Activated CD4-positive, alpha-beta T cell treated with anti-CD3 and anti-CD28 coated beads, Interleukin-2, amount 50 U/mL, for 24 hours (primary cell): ENCODE measurements at regions not wholly inside any gene's neighbourhood (a gene's known extent, or its start where the extent isn't known, plus 50 kb on each side); places are given as distances from the start of the nearest gene placed in this dataset.
"Not testable (repeated sequence)": the region's sequence is repeated elsewhere in the genome, so short reads cannot be mapped to it uniquely, and the experiment has no call there.

Experiments
- DNase-seq, 2 donors: peaks; one replicate each; pipeline ENCODE4 v3.0.0-alpha.2; 2020; ENCODE audit warnings: low read depth in 1 of 2, low spot score in 1 of 2

DNA sequence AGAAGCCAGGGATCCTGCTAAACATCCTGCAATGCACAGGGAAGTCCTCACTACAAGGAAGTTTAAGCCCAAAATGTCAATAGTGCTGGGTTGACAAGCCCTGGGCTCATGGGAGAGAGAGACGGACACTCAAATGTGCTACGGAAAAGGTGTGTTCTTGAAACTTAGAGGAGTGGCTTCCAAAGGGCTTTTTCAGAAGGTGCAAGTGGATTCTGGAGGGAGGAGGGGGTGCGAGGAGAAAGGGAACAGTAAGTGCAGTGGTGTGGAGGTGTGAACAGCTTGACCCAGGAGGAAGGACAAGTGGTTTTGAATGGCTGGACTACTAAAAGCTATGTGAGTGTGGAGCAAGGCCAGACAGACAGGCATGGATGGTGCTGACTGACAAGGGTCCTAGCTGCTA is 50.4 kb upstream of the CECR2 start:
- no peak for DNase-seq

DNA sequence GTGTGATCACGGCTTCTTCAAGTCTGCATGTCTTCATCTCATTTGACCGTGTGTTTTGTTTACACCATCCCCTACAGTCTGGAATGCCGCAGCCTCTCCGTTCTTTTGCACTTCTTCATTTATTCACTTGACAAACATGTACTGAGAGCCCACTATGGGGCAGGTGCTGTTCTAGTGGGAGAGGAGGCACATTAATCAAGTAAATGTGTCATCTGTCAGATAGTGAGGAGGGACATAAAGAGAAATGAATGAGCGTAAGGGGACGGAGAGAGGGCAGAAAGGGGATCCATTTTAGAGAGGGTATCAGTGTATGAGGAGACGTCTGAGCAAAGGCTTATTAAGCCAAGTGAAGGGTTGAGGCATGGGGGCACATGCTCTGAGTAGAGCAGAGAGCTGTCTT is 54.0 kb upstream of the CECR2 start:
- DNase-seq = no peak

DNA sequence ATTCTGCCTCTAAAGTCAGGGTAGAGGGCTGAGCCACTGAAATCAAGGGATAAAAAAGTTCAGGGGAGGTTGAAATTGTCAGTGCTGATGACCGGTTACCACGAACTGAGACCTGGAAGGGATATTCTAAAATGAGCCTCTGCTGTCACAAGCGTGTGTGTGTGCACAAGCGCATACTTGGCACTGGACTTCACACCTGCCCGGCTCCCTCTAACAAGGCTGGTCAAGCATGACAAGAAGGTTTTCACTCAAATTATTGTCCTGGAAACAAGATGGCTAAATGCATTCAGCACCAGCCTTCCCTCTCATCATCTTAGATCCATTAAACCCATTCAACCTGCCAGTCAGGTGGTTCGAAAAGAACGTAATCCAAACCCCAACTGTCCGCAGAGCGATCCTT is 54.8 kb upstream of the CECR2 start:
- no peak for DNase-seq

DNA sequence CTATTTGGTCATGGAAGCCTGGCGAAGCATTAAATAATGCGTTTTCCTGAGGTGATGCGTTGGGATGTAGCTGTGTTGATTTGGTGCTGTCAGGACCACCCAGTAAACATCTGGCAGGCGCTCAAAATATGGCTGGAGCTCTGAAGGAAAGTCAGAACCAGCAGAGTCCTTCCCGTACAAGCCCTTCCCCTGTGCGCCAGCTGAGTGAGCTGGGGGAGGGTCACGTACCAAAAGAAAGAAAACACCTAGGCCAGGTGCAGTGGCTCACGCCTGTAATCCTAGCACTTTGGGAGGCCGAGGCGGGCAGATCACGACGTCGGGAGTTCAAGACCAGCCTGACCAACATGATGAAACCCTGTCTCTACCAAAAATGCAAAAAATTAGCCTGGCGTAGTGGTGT is 55.6 kb upstream of the CECR2 start:
- no peak for DNase-seq

DNA sequence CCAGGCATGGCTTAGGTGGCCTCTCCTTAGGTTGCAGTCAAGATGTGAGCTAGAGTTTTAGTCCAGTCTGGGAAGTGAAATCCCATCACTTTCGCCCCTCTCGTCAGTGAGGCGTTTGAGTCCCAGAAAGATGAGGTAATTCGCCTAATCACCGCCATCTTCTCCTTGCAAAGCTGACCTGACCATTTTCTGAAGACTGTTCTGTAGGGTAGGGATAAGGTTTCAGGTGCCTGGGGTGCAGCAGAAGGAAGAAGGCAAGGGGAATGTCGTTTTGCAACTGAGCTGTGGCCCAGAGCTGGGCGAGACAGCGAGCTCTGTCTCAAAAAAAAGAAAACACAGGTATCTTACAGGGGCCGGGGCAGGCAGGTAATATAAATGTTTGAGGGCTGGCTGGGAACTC is 61.7 kb upstream of the CECR2 start:
- no peak for DNase-seq

DNA sequence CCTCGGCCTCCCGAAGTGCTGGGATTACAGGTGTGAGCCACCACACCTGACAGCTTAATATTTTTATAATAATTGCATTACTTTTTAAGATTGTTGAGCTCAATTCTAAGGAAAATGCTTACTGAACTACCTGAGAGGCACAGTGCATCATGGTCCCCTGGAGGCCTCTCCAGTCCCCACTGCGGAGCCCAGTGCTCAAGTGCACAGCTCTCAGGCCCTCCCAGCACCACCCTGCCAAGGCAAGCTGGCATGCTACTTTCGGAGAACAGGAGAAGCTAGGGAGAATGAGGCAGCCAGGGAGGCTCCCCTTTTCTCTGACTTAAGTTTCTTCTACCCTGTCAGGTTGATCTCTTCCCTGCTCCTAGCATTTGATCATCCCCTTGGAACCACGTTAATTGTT is 64.2 kb upstream of the CECR2 start:
- DNase-seq = no peak

DNA sequence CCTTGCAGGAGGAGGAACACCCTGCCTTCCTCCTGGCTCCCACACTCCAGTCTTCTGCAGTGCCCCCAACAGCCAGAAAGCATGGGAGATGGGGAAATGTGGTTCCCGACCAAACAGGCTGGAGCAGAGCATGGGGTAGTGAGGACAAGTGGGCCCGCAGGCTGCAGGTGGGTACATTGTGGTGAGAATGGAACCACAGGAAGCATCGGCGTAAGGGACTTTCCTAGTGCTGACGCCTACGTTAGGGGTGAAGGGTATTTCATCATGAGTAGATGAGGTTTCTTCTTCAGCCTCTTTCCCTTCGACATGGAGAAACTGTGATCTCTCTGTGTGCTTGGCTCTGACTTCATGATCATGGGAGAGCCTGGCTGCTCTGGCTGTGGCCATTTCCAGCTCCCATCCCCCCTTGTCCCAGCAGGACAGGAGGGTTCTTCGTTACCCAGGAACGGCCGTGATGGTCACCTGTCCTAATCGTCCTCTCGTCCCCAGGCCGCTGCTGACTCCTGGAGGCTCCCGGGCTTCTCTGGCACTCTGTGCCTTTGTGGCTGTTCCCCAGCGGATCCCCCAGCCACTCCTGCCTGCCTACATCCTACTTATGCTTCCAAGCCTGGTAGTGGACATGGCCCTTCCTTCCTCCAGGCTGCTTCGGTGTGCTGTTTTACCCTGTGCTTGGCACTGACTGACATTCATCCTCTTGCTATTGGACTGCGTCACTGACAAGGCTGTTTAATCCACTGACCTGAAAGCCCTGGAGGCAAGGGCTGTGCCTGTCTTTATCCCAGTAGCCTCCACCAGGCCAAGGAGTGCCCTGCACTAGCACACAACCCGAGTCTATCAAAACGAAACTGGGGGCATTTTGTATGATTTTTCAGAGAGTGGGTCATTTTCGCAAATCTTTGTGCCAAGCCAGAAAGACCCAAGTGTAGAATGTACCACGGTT is 65.2 kb upstream of the CECR2 start:
- peak; percentile 19 to 59 for DNase-seq

DNA sequence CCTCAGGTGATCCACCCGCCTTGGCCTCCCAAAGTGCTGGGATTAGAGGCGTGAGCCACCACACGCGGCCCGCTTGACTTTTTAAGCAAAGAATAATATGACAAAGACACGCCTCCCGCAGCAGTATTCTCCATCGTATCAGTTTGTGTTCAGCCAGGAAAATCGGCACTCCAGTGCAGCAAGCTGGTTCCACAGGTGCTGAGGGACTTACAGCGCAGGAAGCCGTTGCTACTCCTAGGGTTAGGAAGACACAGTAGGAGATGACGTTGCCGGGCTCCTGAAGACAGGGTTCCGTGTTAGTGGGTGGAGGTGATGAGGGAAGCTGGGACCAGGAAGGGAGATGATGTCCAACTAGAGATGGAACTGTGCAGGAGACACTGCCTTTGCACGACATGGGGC is 65.8 kb upstream of the CECR2 start:
- no peak for DNase-seq

DNA sequence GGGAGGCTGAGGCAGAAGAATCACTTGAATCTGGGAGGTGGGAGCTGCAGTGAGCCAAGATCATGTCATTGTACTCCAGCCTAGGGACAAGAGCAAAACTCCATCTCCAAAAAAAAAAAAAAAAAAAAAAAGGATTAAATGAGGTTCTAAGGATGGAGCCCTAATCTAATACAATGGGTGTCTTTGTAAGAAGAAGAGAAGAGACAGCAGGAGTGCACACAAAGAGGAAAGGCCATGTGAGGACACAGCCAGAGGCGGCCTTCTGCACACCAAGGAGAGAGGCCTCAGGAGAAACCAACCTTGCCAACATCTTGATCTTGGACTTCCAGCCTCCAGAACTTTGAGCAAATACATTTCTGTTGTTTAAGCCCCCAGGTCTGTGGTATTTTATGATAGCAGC is 66.6 kb upstream of the CECR2 start:
- no peak for DNase-seq

DNA sequence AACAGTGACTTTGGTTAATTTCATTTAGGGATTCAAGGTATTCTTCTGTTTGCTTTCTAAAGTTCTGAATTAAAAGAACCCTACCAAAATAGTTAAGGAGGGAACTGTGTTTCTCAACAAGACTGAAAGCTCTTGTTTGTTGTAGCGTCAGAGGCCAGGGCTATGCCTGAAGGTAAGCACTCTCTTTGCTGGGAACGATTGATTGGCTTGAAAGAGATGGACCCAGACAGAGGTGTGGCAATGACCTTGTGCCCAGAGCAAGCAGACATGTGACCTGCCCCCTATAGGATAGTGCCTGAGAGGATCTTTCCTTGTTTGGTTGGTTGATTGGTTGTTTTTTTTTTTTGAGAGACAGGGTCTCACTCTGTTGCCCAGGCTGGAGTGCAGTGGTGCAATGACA is 68.3 kb upstream of the CECR2 start:
- DNase-seq = no peak

DNA sequence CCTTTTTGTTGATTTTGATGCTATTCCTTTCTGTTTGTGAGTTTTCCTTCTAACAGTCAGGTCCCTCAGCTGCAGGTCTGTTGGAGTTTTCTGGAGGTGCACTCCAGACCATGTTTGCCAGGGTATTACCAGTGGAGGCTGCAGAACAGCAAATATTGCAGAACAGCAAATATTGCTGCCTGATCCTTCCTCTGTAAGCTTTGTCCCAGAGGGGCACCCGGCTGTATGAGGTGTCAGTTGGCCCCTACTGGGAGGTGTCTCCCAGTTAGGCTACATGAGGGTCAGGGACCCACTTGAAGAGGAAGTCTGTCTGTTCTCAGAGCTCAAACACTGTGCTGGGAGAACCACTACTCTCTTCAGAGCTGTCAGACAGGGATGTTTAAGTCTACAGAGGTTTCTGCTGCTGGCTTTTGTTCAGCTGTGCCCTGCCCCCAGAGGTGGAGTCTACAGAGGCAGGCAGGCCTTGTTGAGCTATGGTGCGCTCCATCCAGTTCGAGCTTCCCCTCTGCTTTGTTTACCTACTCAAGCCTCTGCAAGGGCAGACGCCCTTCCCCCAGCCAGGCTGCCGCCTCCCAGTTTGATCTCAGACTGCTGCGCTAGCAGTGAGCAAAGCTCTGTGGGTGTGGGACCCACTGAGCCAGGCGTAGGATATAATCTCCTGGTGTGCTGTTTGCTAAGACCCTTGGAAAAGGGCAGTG is 70.3 kb upstream of the CECR2 start:
- DNase-seq = not testable (repeated sequence)

DNA sequence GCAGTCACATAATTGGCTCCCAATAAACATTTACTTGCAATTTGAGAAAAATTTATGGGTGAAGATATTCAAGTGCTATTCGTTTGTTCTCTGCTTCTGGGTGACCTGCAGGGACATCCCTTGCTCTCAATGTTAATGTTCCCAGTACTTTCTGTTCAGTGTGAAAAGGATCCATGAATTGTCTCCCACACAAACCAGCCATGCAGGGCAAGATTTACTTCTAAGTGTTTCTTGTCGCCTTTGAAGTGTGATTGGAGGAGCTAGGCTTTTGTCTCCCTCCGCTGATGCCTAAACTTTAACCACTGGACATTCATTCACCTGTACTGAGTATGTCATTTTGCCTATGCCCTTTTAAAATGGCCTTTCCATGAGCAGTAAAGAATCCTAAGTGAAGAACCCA is 66.4 kb upstream of the ADA2 start:
- no peak for DNase-seq

DNA sequence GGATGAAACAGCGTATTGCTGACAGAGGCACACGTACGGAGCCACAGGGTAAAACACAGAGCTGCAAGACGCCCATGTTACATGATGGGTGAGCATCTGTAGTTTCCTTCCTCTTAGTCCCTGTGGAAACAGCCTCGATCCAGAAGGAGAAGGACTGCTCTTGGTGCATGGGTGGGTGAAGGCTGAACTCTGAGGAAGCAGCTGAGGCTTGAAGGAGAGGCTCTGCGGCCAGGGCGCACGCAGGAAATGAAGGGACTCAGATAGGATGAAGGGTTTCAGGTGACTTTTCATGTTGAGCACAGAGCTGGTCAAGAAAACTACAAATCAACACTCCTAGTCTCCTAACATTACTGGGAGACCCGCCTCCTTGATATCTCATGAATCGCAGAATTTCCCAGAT is 65.7 kb upstream of the ADA2 start:
- no peak for DNase-seq

DNA sequence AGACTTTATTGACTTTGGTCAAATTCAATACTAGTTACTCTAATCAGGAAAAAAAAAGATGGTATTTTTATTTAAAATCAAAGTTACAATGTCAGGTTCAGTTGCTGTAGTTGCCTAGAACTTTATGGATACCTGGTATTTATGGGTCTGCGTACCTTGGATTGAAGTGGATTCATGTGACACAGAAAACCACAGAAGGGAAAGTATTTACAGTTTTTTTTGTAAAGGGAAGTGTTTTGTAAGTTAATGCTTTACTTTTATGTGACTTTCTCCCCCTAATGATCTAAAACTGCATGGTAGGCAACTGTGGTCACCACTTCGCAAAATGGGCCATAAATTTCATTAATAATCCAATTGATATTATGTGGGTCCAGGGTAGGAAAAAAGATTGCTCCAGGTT is 65.2 kb upstream of the ADA2 start:
- DNase-seq = no peak

DNA sequence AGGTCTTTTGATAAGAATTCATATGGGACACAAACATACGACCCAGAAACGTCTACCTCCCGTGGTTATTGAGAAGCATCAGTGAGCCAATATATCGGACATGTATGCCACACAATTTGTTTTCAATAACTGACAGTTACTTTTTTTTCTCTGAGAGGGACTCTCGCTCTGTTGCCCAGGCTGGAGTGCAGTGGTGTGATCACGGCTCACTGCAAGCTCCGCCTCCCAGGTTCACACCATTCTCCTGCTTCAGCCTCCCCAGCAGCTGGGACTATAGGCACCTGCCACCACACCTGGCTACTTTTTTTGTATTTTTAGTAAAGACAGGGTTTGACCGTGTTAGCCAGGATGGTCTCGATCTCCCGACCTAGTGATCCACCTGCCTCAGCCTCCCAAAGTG is 64.6 kb upstream of the ADA2 start:
- not testable (repeated sequence) for DNase-seq

DNA sequence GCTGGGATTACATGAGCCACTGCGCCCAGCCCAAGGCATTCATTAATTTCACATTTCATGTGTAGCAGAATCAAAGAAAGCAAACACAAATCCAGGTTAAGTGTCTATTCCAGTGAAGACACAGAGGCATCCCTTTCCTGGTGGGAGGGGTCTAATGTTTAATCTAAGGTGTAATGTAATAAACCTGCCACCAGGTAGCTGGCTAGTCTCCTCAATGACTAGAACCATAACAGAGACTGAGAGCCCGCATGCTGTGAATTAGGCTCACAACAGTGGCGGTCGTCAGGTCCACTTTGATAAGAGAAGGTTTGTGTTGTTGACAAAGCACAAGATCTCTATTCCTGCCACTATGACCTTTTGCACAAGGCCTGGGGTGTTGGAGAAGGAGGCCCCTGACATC is 64.2 kb upstream of the ADA2 start:
- DNase-seq = no peak

DNA sequence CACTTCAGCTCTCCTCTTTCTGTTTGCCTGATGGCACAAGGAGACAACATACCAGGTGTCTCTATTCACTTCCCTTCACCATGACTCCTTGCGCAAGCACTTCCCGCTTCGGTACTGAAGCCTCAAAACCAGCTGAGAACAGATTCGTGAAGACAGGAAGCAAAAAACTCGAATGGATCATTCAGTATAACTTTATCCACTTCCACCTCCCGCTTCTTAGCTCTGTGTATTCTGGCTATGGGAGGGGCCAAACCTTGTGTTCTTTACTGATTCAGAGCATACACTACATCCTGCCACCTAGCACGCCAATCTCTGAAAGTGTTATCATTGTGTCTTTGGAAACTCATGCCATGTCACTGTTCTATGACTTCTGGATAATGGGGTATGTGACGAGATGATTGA is 62.2 kb upstream of the ADA2 start:
- DNase-seq = no peak

DNA sequence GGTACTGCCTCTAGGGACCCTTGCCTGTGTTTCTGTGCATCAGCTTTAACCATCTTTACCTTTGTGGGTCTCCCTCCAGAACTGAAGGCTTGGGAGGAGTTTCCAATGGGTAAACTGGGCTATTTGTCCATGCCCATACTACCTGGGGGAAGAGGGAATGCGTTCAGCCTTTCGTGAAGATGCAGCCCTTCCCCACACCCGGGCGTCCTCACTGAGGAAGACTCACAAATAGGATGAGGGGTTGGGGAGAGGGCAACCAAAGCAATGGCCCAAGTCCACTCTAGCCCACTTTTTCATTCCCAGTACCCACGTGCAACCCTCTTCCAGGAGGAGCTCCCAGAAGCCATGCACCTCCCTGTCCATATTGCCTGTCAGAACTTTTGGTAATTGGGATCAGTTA is 61.8 kb upstream of the ADA2 start:
- no peak for DNase-seq

DNA sequence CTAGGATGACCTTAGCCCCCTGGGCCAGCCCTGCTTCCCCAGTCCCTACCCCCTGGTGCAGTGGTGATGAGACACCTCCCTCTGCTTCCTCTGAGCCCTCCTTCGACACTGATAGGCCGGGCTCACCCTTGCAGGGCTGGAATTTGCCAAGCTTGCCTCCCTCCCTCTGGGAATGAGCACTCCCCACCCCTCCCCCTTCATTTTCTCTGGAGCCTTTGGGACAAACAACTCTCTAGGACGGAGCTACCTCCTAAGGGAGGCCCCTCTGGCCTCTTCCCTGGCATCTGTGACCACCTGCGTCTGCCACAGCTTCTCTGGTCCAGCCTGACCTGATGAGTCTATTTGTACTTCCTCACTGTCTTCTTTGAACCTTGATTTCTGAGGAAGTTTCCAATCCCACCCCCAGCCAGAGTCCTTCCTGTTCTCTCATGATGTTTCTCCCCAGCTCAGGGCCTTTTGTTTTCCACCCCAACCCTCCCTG is 53.3 kb upstream of the ADA2 start:
- no peak for DNase-seq

DNA sequence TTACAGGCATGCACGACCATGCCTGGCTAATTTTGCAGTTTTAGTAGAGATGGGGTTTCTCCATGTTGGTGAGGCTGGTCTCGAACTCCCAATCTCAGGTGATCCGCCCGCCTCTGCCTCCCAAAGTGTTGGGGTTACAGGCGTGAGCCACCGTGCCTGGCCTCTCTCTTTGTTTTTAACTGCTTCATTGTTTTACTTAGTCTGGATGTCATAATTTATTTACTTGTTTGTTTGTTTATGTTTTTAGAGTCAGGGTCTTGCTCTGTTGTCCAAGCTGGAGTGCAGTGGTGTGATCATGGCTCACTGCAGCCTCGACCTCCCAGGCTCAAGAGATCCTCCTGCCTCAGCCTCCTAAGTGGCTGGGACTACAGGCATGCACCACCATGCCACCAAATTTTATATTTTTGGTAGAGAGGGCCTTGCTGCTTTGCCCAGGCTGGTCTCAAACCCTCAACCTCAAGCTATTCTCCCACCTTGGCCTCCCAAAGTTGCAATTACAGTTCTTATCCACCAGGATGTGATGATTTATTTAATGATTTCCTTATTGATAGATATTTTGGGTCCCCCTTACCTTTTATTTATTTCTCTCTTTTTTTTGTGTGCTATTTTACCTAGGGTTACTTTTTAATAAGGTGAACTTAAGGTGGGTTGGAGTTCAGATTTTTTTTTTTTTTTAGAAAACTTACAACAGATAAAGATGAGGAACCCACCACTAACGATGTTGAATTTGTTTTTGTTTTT is 52.6 kb upstream of the ADA2 start:
- no peak for DNase-seq

DNA sequence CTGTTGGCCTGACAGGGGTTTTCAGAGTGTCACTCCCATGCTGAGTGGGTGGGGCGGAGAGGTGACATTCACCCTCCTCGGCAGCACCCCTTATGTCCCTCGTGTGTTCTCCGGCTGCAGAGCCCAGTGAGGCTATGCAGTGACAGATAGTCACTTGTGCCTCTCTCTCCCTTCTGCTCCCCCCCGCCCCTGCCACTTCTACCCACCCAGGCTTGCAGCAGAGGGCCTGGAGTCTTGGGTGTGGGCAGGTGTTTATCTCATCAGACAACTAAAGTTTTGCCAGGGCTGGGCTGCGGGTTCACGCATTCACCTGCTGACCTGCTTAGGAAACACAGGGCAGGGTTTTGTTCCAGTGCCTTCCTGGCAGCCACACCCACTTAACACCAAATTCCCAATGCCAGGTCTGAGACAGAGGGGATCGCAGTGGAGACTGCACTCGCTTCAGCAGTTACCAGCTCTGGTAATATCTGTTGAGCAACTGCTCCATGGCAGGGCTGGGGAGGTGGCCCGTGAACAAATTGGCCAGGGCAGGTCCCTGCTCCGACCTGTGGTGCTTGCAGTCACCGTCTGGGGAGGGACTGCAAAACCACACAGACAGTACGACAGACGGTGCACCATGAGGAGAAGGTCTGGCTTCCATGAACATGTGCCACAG is 50.5 kb upstream of the ADA2 start:
- no peak for DNase-seq
